GM19238 (cell line): ENCODE measurements at regions not wholly inside any gene's neighbourhood (a gene's known extent, or its start where the extent isn't known, plus 50 kb on each side); places are given as distances from the start of the nearest gene placed in this dataset.

Experiments used
- DNase-seq: peaks from one replicate; pipeline ENCODE4 v3.0.0; 2011; ENCODE audit warnings: low spot score; ENCODE audit not compliant: insufficient read length

GRCh38 chr9:2311920-2312319 lies 296.8 kb downstream of the SMARCA2 start:
- no peak for DNase-seq

DNA sequence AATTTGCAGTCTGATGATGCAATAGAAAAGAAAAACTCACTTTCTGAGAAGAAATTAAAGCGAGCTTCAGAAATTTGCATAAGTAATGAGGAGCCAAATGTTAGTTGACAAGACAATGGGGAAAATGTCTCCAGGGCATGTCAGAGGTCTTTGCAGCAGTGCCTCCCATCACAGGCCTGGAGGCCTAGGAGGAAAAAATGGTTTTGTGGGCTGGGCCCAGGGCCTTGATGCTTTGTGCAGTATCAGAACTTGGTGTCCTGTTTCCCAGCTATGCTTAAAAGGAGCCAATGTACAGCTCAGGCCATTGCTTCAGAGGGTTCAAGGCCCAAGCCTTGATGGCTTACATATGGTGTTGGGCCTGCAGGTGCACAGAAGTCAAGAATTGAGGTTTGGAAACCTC lies 298.4 kb downstream of the SMARCA2 start:
- no peak for DNase-seq

- DNase-seq: no peak
Measured at GRCh38 chr9:2317591-2317990, 302.4 kb downstream of the SMARCA2 start.

GRCh38 chr9:2319421-2319820 lies 302.2 kb upstream of the VLDLR start:
- no peak for DNase-seq

- no peak for DNase-seq
Measured at GRCh38 chr9:2320114-2320513, 301.5 kb upstream of the VLDLR start.

DNA sequence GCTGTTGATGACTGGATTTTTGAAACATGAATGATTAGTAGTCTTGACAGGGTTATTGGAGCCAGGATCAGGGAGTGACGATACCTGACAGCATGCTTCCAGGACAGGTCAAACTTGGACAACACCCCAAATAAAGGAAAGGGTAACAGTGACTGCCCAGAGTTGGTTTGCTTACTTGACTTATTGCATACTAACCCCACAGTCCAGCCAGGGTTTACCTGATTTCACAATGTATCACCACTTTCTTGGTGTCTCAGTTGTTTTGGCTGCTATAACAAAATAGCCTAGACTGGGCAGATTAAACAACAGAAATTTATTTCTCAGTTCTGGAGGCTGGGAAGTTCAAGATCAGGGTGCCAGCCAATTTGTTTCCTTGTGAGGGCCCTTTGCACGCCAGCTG lies 301.0 kb upstream of the VLDLR start:
- no peak for DNase-seq

DNA sequence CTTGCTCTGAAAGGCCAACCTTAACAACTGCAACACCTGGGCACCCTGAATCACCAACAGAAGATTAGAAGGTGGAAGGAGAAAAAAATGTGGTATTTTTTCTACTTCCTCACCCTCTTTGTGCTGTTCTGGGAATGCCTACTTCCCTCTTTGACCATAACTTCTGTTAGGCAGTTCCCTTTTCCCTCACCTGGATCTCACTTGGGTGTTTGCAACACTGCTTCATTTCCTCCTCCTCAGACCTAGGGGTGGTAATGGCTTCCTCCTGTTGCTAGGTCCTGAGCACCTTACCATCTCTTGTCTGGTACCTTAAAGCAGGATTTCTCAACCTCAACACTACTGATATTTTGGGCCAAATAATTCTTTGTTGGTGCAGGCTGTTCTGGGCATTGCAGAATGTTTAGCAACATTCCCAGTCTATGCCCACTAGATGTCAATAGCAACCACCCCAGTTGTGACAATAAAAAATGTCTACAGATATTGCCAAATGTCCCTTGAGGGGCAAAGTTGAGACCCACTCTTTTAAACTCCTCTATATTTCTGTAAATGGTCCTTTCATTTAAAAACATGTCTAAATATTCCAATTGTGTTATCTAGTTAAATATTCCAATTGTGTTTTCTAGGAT lies 300.0 kb upstream of the VLDLR start:
- no peak for DNase-seq

DNA sequence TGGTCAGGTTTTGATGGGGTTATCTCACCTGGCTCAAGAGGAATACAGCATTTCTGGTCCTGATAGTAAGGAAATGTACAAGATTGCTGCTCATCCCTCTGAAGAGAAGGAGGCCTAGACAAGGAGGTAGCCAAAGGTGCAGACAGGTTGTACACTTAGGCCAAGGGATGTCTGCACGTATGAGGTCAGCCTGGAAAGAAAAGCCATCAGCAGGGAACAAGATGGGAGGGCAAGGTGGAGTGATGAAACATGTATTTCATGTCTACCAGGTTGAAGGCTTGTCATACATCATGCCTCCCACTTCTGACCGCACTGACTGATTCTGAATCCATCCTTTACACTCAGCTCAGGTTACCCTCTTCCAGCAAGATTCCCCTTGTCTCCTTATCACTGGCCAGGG lies 296.8 kb upstream of the VLDLR start:
- no peak for DNase-seq

DNA sequence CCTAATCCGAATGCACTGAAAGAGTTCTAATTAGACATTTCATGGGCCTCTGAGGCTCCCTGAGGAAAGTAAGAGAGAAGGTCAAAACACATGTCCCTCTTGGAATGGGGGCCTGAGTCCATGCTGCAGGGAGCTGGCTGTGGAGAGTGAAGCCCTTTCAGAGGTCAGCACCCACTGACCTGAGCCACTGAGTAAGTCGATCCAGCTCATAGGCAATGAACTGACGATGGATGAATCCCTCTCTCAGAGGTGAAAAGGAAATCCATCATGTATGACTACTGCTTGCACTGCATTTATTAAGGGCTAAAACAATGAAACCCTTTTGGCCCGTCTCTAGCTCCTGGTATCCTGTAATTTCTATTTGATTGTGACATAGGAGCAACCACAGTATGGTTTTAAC lies 288.9 kb upstream of the VLDLR start:
- DNase-seq: no peak

DNA sequence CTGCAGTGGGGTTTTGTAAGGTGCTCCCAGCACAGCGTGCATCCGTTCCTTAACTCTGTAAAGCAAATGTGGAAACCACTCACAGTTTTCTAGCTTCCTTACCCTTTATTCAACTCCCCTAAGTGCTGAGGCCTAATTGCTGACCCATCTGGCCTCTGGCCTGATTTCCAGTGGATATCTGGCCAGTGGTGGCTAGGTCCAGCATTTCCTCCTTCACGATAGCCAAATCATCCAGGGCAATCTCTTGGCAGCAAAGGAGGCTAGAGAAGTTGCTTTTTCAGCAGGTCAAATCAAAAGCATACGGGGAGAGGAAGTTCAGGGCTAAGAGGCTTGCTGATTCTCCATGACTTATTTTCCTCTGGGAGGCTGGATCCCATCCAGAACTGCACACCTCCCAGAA lies 286.3 kb upstream of the VLDLR start:
- no peak for DNase-seq

DNA sequence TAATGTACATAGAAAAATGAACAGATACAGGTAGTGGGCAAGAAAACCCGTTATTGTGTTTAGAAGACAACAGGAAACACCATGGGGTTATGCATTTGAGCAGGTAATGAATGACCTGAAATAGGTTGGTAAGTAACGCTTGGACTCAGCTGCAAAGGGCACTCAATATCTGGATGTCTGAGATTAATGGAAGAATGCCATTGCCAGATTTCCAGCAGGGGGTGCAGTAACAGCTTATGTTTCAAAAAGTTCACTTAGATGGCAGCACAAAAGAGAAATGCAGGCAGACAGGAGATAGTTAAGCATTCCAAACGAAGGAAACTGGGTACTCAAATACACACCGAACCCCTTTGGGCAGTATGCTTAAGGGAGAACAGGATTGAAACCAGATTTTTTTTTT lies 285.5 kb upstream of the VLDLR start:
- DNase-seq: no peak

- no peak for DNase-seq
Measured at GRCh38 chr9:2337131-2337530, 284.5 kb upstream of the VLDLR start.

DNA sequence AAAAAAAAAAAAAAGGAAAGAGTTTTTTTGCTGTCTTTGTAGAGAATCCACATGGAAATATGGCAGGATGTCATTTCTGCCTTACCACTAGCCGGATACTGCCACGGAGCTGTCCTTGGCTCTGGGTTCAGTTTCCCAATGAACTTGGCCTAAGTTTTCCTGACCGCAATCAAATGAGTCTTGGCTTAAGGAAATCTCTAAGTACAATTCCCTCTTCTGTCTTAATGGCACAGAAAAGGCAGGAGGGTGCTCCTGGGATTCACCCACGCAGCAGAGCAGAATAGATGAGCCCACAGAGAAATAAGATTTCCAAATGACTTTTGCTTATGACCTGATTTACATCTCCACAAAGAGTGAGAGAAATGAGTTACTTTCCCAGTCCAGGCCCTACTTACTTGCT lies 284.0 kb upstream of the VLDLR start:
- no peak for DNase-seq

DNA sequence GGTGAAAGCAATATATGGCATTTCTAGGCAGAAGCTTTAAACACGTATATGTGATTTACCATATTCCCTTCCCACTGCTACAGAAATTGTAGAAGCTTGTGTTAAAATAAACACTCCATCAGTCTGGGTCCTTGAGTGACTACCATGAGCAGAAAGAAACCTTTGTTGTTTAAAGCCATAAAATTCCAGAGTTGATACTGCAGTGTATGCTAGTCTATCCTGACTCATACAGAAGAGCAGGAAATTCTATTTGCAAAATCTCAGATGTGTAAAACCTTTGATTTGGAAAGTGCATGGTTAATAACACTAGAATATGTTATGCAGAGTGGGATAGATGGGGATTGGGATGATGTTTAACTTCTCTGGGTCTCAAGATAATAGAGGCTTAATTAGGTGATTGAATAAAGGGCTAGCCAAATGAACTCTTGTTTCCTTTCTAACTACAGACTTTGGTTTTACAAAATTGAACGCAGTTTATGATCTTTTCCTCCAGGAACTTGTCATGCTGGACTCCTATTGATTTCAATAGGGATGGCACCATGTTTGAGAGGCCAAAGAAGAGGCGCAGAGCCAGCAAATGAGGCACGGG lies 282.7 kb upstream of the VLDLR start:
- no peak for DNase-seq

DNA sequence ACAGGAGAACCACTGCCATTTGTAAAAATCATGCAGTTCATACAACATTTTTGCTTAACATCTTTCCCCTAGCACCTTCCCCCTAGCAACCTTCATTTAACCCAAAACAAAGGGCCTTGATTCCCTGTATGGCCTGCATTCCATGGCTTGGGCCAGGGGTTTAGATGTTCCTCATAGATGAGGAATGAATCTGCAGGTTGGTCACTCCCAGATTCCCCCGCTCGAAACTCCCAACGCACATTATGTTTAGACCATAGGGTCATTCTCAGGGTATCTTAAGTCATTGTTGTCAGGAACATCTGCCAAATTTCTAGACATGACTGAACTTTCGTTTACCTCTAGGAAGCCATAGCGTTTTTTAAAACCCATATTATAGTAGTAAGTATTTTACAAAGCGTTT lies 282.2 kb upstream of the VLDLR start:
- no peak for DNase-seq

DNA sequence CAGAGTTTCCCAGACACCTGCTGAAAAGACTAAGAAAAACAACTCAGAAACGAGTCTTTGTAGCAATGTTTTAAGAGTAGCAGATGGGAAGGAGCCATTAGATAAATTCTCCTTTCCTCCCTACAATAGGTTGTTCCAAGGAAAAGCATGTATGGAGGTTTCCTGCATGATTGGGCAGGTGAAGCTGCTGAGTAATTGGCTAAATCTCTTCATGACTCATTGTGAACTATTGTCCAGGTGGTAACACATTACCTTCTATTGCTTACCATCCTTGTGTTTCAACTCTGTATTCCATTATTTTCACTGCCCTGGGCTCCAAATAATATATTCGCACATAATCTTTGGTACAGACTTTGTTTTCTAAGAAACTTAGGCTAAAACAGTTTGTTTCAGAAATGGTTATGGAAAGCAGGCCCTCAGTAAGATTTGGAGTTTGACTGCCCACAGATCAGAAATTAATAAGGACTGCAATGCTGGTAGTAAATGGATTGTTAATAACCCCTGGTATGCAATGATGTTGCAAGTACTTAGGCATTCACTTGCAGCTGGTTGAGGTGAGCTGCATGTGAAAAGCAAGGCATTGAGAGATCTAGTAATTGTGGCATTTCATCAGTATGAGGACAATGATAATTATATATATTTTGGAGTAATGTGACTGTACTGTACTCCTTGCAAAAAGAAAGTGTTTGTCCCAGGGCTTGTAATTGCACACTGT lies 281.4 kb upstream of the VLDLR start:
- DNase-seq: no peak

DNA sequence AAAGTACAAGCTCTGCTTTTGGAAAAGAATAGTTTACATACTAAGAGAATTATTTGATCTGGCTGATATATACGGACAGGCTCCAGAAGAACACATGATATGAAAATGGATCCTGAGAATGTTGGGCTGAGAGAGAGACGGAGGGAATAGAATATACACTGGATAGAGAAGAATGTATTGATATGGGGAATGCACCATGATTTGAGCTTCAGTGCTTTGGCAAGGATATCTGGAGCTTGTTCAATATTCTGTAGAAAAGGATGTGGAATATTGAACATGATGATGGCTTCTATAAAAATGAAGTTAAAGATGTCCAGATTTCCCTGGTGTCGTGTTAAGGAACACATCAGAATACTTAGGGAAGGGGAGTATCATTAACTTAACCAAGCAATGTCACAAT lies 280.5 kb upstream of the VLDLR start:
- DNase-seq: no peak

GRCh38 chr9:2341956-2342355 lies 279.6 kb upstream of the VLDLR start:
- DNase-seq: no peak

GRCh38 chr9:2343756-2344155 lies 277.8 kb upstream of the VLDLR start:
- DNase-seq: no peak

DNA sequence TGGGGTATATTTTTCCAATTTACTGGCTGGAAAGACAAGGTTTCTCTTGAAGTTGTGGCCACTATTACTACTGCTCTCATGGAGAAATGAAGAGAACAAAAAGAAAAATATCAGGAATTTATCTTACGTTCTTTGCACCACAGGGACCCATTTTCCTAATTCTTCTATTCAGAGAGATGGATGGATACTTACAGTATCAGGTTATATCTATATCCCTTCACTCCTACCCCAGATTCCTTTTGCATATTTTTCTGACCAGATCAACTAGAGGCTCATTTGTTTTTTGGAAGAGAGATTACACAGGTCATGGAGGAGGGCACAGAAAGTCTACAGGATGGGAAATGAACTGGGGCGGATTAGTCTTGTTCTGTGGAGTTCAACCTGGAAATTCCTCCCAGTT lies 277.2 kb upstream of the VLDLR start:
- DNase-seq: no peak

- DNase-seq: no peak
Measured at GRCh38 chr9:2345013-2345412, 276.6 kb upstream of the VLDLR start.

- no peak for DNase-seq
Measured at GRCh38 chr9:2346277-2346913, 275.2 kb upstream of the VLDLR start.

DNA sequence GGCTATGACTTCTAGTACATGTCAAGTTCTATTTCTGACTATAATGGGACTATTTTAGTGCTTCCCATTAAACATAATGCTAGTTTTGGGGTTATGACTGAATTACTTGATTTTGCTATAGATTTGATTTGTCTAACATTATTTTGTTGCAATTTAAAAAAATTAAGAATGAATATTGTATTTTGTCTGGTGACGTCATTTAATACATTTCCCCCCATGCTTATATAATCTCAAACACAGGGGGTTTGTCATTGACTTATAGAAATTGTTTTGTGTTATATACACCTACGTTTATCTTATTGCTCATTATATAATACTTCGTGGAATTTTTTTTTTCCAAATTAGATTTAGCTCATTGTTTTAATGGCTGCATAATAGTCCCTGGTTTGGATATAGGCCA lies 270.3 kb upstream of the VLDLR start:
- no peak for DNase-seq
